Caco-2 (cell line): ENCODE measurements at regions not wholly inside any gene's neighbourhood (a gene's known extent, or its start where the extent isn't known, plus 50 kb on each side); places are given as distances from the start of the nearest gene placed in this dataset.

Experiments
- BruUV-seq: library from RNA; stranded (reverse); fragments of 400-500 nt; replicated peaks from 2 replicates; lab custom pipeline; 2021; lab: Mats Ljungman, UMichigan
- CTCF ChIA-PET: fragments of 300-600 bp; sonication (Branson Sonifier 250); formaldehyde crosslinking; loops from one replicate; lab custom pipeline; 2022; ENCODE audit warnings: antibody characterized with exemption; lab: Charles Lee
- POLR2A ChIA-PET: fragments of 300-600 bp; sonication (Branson Sonifier 250); formaldehyde crosslinking; loops from one replicate; lab custom pipeline; 2022; ENCODE audit warnings: antibody characterized with exemption; lab: Charles Lee
- DNase-seq, 2 experiments: peaks; one replicate each; pipeline versions ENCODE4 v3.0.0 to v3.0.0-alpha.2; 2020 to 2022
- H3K27me3 ChIP-seq: replicated peaks from 2 replicates; pipeline ENCODE4 v1.6.0; 2011; ENCODE audit warnings: low read length; ENCODE audit not compliant: control insufficient read depth, insufficient read depth
- H3K36me3 ChIP-seq: 2 replicates; pipeline ENCODE4 v1.5.1; 2011; ENCODE audit warnings: low read length; ENCODE audit not compliant: control insufficient read depth, insufficient read depth
- H3K4me1 ChIP-seq: fragments of 250-450 bp; sonication (Bioruptor Pico); 2 replicates; pipeline ENCODE4 v1.5.1; 2020; ENCODE audit warnings: mild to moderate bottlenecking
- H3K4me3 ChIP-seq: 2 replicates; pipeline ENCODE4 v1.5.1; 2011; ENCODE audit warnings: low read depth, mild to moderate bottlenecking, control low read depth, low read length
- H3K9me3 ChIP-seq: fragments of 250-450 bp; sonication (Bioruptor Pico); 2 replicates; pipeline ENCODE4 v1.5.1; 2020; ENCODE audit warnings: mild to moderate bottlenecking, moderate library complexity
- H3K27ac Mint-ChIP-seq: one replicate; pipeline ENCODE4 v1.8.0; 2022; ENCODE audit warnings: mixed read lengths; ENCODE audit not compliant: unreplicated experiment
- H3K27me3 Mint-ChIP-seq: one replicate; pipeline ENCODE4 v1.8.0; 2022; ENCODE audit warnings: mixed read lengths; ENCODE audit not compliant: insufficient read depth, unreplicated experiment
- H3K36me3 Mint-ChIP-seq: one replicate; pipeline ENCODE4 v1.8.0; 2022; ENCODE audit warnings: mild to moderate bottlenecking, mixed read lengths; ENCODE audit not compliant: insufficient read depth, unreplicated experiment
- H3K4me1 Mint-ChIP-seq: one replicate; pipeline ENCODE4 v1.8.0; 2022; ENCODE audit warnings: low read depth, mixed read lengths; ENCODE audit not compliant: unreplicated experiment
- H3K4me3 Mint-ChIP-seq: one replicate; pipeline ENCODE4 v1.8.0; 2022; ENCODE audit warnings: mild to moderate bottlenecking, moderate library complexity, mixed read lengths; ENCODE audit not compliant: unreplicated experiment
- H3K9me3 Mint-ChIP-seq: one replicate; pipeline ENCODE4 v1.8.0; 2022; ENCODE audit warnings: mixed read lengths; ENCODE audit not compliant: unreplicated experiment
- CTCF ChIP-seq, 2 experiments: fragments of 200-600 bp in 1 of 2; IDR thresholded peaks; 1 replicate in 1 of 2; 2 replicates in 1 of 2; pipeline versions ENCODE4 v1.5.1 to v1.8.0; 2011 to 2022; ENCODE audit warnings: antibody characterized with exemption in 1 of 2, control low read depth in 1 of 2, inconsistent platforms in 1 of 2, low read depth in 1 of 2, low read length in 1 of 2, mild to moderate bottlenecking in 1 of 2, moderate library complexity in 1 of 2; ENCODE audit not compliant: insufficient read depth in 1 of 2, severe bottlenecking in 1 of 2, unreplicated experiment in 1 of 2
- intact Hi-C: fragments of 100-400 bp; cut with micrococcal nuclease; formaldehyde crosslinking; loops from one replicate; pipeline ENCODE4 v1.10.0; 2022; ENCODE audit not compliant: unreplicated experiment

- ChIA-PET CTCF (no interaction called here), POLR2A (no interaction called here)
- Histone ChIP-seq H3K4me3 (no peak overlapping the region), H3K4me1 (no peaks in the 10 kb centered on the region), H3K36me3 (no peaks in the 10 kb centered on the region), H3K27me3 (no peaks in the 10 kb centered on the region), H3K9me3 (peaks cover 6% of the 10 kb centered on the region)
- intact Hi-C loops: no loop called here
- Mint-ChIP-seq H3K4me3 (no peak overlapping the region), H3K27me3 (no peaks in the 10 kb centered on the region), H3K9me3 (no peaks in the 10 kb centered on the region), H3K36me3 (no peaks in the 10 kb centered on the region), H3K4me1 (no peaks in the 10 kb centered on the region), H3K27ac (no peak overlapping the region)
- no TSS peak for BruUV-seq
- TF ChIP-seq CTCF (IDR thresholded peaks at IDR 0.05; ENCODE audit: insufficient read depth in 1 of 2, low read depth in 1 of 2, low read length in 1 of 2, severe bottlenecking in 1 of 2, unreplicated experiment in 1 of 2): no peak
- no peak for DNase-seq
Observed at GRCh38 chr10:123301077-123301857, 147.1 kb downstream of the BUB3 start.

GRCh38 chr10:123303581-123304337, 149.6 kb downstream of the BUB3 start:
- H3K27me3 Mint-ChIP-seq: no peaks in the 10 kb centered on the region

More at GRCh38 chr10:123303581-123304337, 149.6 kb downstream of the BUB3 start:
- Mint-ChIP-seq H3K36me3 (no peaks in the 10 kb centered on the region), H3K9me3 (no peaks in the 10 kb centered on the region), H3K4me3 (no peak overlapping the region), H3K27ac (no peak overlapping the region), H3K4me1 (no peaks in the 10 kb centered on the region)
- ChIA-PET CTCF (no interaction called here), POLR2A (no interaction called here)
- no peak overlapping the region for H3K4me3 ChIP-seq
- TF ChIP-seq CTCF (IDR thresholded peaks at IDR 0.05; ENCODE audit: insufficient read depth in 1 of 2, low read depth in 1 of 2, low read length in 1 of 2, severe bottlenecking in 1 of 2, unreplicated experiment in 1 of 2): no peak
- H3K4me1 ChIP-seq: no peaks in the 10 kb centered on the region
- H3K36me3 ChIP-seq: no peaks in the 10 kb centered on the region
- H3K9me3 ChIP-seq: peaks cover 6% of the 10 kb centered on the region
- intact Hi-C loops: no loop called here
- no peaks in the 10 kb centered on the region for H3K27me3 ChIP-seq
- DNase-seq: no peak
- no TSS peak for BruUV-seq
